HG02759 (cell line): ENCODE measurements at regions not wholly inside any gene's neighbourhood (a gene's known extent, or its start where the extent isn't known, plus 50 kb on each side); places are given as distances from the start of the nearest gene placed in this dataset.
"Not testable (repeated sequence)": the region's sequence is repeated elsewhere in the genome, so short reads cannot be mapped to it uniquely, and the experiment has no call there.

ENCODE experiments used
- ATAC-seq: cut with Tn5 transposase; IDR thresholded peaks from one replicate; pipeline ENCODE4 v1.9.1; 2021; ENCODE audit warnings: mild to moderate bottlenecking, moderate library complexity; ENCODE audit not compliant: unreplicated experiment

GRCh38 chr5:104062621-104063377, 500.2 kb upstream of the NUDT12 start:
- ATAC-seq = no peak

- ATAC-seq = no peak
Measured at GRCh38 chr5:104061707-104062106, 499.1 kb upstream of the NUDT12 start.

- ATAC-seq = no peak
Measured at GRCh38 chr5:104053353-104053649, 490.7 kb upstream of the NUDT12 start.

GRCh38 chr5:104052558-104053352, 490.2 kb upstream of the NUDT12 start:
- no peak for ATAC-seq

GRCh38 chr5:104050436-104050835, 487.8 kb upstream of the NUDT12 start:
- no peak for ATAC-seq

GRCh38 chr5:104049752-104050151, 487.2 kb upstream of the NUDT12 start:
- ATAC-seq = no peak

GRCh38 chr5:104048231-104048630, 485.6 kb upstream of the NUDT12 start:
- no peak for ATAC-seq

- ATAC-seq = no peak
Measured at GRCh38 chr5:104045987-104046386, 483.4 kb upstream of the NUDT12 start.

- ATAC-seq = not testable (repeated sequence)
Measured at GRCh38 chr5:104039871-104040270, 477.3 kb upstream of the NUDT12 start.

- ATAC-seq = not testable (repeated sequence)
Measured at GRCh38 chr5:104037136-104037535, 474.5 kb upstream of the NUDT12 start.

- not testable (repeated sequence) for ATAC-seq
Measured at GRCh38 chr5:104033186-104033585, 470.6 kb upstream of the NUDT12 start.

- no peak for ATAC-seq
Measured at GRCh38 chr5:104024538-104024937, 461.9 kb upstream of the NUDT12 start.

- no peak for ATAC-seq
Measured at GRCh38 chr5:104023739-104024138, 461.1 kb upstream of the NUDT12 start.

GRCh38 chr5:104019956-104020355, 457.4 kb upstream of the NUDT12 start:
- no peak for ATAC-seq

GRCh38 chr5:104018299-104018698, 455.7 kb upstream of the NUDT12 start:
- no peak for ATAC-seq

GRCh38 chr5:104016646-104017045, 454.1 kb upstream of the NUDT12 start:
- no peak for ATAC-seq

- ATAC-seq = no peak
Measured at GRCh38 chr5:104015765-104016164, 453.2 kb upstream of the NUDT12 start.

GRCh38 chr5:104002783-104003182, 440.2 kb upstream of the NUDT12 start:
- not testable (repeated sequence) for ATAC-seq

GRCh38 chr5:104001136-104001535, 438.5 kb upstream of the NUDT12 start:
- ATAC-seq = no peak

- no peak for ATAC-seq
Measured at GRCh38 chr5:103993031-103993430, 430.4 kb upstream of the NUDT12 start.

- no peak for ATAC-seq
Measured at GRCh38 chr5:103990064-103990463, 427.5 kb upstream of the NUDT12 start.

- ATAC-seq = no peak
Measured at GRCh38 chr5:103981592-103981991, 419.0 kb upstream of the NUDT12 start.
